NB4 (cell line): ENCODE measurements at regions not wholly inside any gene's neighbourhood (a gene's known extent, or its start where the extent isn't known, plus 50 kb on each side); places are given as distances from the start of the nearest gene placed in this dataset.

Experiments
- POLR2A ChIP-seq: IDR thresholded peaks from 2 replicates; pipeline ENCODE4 v1.6.1; 2011; ENCODE audit warnings: mild to moderate bottlenecking; ENCODE audit not compliant: insufficient read length; ENCODE audit errors: extremely low read depth
- TF ChIP-seq, protein P1 (sequence below): IDR thresholded peaks from one replicate; pipeline ENCODE4 v1.5.1; 2012; ENCODE audit warnings: low read depth, low read length

DNA sequence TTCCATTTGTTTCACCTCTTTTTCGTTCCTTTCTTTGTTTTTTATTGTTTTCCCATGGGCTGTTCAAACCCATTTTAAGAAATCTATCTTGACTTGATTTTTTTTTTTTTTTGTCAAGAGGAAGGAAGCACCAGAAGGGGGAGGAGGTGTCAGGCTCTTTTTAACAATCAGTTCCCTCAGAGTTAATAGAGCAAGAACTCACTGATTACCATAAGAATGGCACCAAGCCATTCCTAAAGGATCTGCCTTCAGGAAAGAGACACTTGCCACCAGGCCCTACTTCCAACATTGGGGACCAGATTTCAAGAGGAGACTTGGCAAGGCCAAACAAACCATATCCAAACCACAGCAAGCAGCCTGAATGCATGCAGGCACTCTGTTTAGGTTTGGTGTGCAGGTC, 168.0 kb downstream of the OTOR start:
- TF ChIP-seq, protein P1, sequence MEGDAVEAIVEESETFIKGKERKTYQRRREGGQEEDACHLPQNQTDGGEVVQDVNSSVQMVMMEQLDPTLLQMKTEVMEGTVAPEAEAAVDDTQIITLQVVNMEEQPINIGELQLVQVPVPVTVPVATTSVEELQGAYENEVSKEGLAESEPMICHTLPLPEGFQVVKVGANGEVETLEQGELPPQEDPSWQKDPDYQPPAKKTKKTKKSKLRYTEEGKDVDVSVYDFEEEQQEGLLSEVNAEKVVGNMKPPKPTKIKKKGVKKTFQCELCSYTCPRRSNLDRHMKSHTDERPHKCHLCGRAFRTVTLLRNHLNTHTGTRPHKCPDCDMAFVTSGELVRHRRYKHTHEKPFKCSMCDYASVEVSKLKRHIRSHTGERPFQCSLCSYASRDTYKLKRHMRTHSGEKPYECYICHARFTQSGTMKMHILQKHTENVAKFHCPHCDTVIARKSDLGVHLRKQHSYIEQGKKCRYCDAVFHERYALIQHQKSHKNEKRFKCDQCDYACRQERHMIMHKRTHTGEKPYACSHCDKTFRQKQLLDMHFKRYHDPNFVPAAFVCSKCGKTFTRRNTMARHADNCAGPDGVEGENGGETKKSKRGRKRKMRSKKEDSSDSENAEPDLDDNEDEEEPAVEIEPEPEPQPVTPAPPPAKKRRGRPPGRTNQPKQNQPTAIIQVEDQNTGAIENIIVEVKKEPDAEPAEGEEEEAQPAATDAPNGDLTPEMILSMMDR: no peak
- TF ChIP-seq POLR2A: no peak
